ENCODE measurements at regions not wholly inside any gene's neighbourhood (a gene's known extent, or its start where the extent isn't known, plus 50 kb on each side); places are given as distances from the start of the nearest gene placed in this dataset.

GRCh38 chr4:36852856-36853255 lies 391.7 kb upstream of the NWD2 start:
- ChIA-PET POLR2A (ENCODE audit: unreplicated experiment) (no interaction called here), CTCF (no interaction called here)
- Histone ChIP-seq H3K27me3 (ENCODE audit: insufficient read depth, low read depth) (no peaks in the 10 kb centered on the region), H3K79me2 (ENCODE audit: low read depth) (no peaks in the 10 kb centered on the region), H3K9me3 (ENCODE audit: insufficient read depth, low read depth) (no peaks in the 10 kb centered on the region), H3K4me2 (no peak overlapping the region), H3F3A (ENCODE audit: insufficient read depth, low read depth) (no peaks in the 10 kb centered on the region), H3K36me3 (ENCODE audit: low read depth) (no peaks in the 10 kb centered on the region), H4K20me1 (ENCODE audit: insufficient read depth) (no peaks in the 10 kb centered on the region), H3K27ac (no peak overlapping the region), H3K4me1 (replicated peaks; ENCODE audit: insufficient read depth) (no peaks in the 10 kb centered on the region), H2AFZ (no peak overlapping the region), H3K4me3 (no peak overlapping the region), H3K9me2 (ENCODE audit: insufficient read depth) (no peaks in the 10 kb centered on the region; the same call in 1 of the 2 replicates)
- TF ChIP-seq, protein P1, sequence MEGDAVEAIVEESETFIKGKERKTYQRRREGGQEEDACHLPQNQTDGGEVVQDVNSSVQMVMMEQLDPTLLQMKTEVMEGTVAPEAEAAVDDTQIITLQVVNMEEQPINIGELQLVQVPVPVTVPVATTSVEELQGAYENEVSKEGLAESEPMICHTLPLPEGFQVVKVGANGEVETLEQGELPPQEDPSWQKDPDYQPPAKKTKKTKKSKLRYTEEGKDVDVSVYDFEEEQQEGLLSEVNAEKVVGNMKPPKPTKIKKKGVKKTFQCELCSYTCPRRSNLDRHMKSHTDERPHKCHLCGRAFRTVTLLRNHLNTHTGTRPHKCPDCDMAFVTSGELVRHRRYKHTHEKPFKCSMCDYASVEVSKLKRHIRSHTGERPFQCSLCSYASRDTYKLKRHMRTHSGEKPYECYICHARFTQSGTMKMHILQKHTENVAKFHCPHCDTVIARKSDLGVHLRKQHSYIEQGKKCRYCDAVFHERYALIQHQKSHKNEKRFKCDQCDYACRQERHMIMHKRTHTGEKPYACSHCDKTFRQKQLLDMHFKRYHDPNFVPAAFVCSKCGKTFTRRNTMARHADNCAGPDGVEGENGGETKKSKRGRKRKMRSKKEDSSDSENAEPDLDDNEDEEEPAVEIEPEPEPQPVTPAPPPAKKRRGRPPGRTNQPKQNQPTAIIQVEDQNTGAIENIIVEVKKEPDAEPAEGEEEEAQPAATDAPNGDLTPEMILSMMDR (conservative IDR thresholded peaks at IDR 0.05) = no peak
- TF ChIP-seq EZH2 (IDR thresholded peaks at IDR 0.05; ENCODE audit: low read depth) = no peak
- intact Hi-C loops (cut with micrococcal nuclease; ENCODE audit: unreplicated experiment) = no loop called here
- DNase-seq = no peak
- BruUV-seq (replicated peaks) = no TSS peak

GRCh38 chr4:36854554-36854953 lies 390.0 kb upstream of the NWD2 start:
- no TSS peak for BruUV-seq (replicated peaks)
- no peaks in the 10 kb centered on the region for H4K20me1 ChIP-seq (ENCODE audit: insufficient read depth)
- no peak overlapping the region for H3K27ac ChIP-seq
- no peak overlapping the region for H3K4me2 ChIP-seq
- H2AFZ ChIP-seq = no peak overlapping the region
- H3K4me3 ChIP-seq = no peak overlapping the region
- ChIA-PET POLR2A (ENCODE audit: unreplicated experiment) (no interaction called here), CTCF (no interaction called here)
- no peaks in the 10 kb centered on the region for H3K27me3 ChIP-seq (ENCODE audit: insufficient read depth, low read depth)
- H3K4me1 ChIP-seq (replicated peaks; ENCODE audit: insufficient read depth) = no peaks in the 10 kb centered on the region
- no peaks in the 10 kb centered on the region for H3K79me2 ChIP-seq (ENCODE audit: low read depth)
- DNase-seq = no peak
- H3K9me3 ChIP-seq (ENCODE audit: insufficient read depth, low read depth) = no peaks in the 10 kb centered on the region
- no peaks in the 10 kb centered on the region; the same call in 1 of the 2 replicates for H3K9me2 ChIP-seq (ENCODE audit: insufficient read depth)
- TF ChIP-seq EZH2 (IDR thresholded peaks at IDR 0.05; ENCODE audit: low read depth) = no peak
- TF ChIP-seq, protein P1 (conservative IDR thresholded peaks at IDR 0.05) = no peak
- no peaks in the 10 kb centered on the region for H3F3A ChIP-seq (ENCODE audit: insufficient read depth, low read depth)
- no peaks in the 10 kb centered on the region for H3K36me3 ChIP-seq (ENCODE audit: low read depth)
- intact Hi-C loops (cut with micrococcal nuclease; ENCODE audit: unreplicated experiment) = no loop called here

DNA sequence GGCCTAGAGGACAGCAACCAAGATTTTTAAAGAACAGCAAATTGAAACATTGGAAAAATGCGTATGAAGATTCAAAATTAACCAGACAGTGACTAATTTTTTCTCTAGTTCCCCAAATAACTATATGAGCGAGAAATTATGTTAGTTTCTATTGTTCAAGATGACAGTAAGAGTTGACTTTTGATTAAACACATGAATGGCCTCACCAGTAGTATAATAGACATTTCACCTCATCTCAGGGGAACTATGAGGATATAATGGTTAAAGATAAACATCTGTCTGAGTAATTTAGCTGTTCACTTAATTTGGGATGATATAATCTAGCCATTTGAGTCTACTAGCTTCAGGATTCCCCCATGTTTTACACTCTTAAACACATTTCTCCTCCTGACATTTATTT lies 380.9 kb upstream of the NWD2 start:
- TF ChIP-seq, protein P1 (conservative IDR thresholded peaks at IDR 0.05) = no peak
- no peak for TF ChIP-seq EZH2 (IDR thresholded peaks at IDR 0.05; ENCODE audit: low read depth)
- no peaks in the 10 kb centered on the region for H3K9me2 ChIP-seq (ENCODE audit: insufficient read depth)
- no peak overlapping the region for H3K4me2 ChIP-seq
- no peak overlapping the region for H3K27ac ChIP-seq
- H4K20me1 ChIP-seq (ENCODE audit: insufficient read depth) = no peaks in the 10 kb centered on the region
- no TSS peak for BruUV-seq (replicated peaks)
- ChIA-PET POLR2A (ENCODE audit: unreplicated experiment) (no interaction called here), CTCF (no interaction called here)
- H3K27me3 ChIP-seq (ENCODE audit: insufficient read depth, low read depth) = no peaks in the 10 kb centered on the region
- H3K9me3 ChIP-seq (ENCODE audit: insufficient read depth, low read depth) = 0 out of 2 replicates have a peak, but pooled peaks cover 2% of the 10 kb centered on the region
- no peak for DNase-seq
- H3K36me3 ChIP-seq (ENCODE audit: low read depth) = no peaks in the 10 kb centered on the region
- H3F3A ChIP-seq (ENCODE audit: insufficient read depth, low read depth) = no peaks in the 10 kb centered on the region
- no peaks in the 10 kb centered on the region for H3K79me2 ChIP-seq (ENCODE audit: low read depth)
- H3K4me3 ChIP-seq = no peak overlapping the region
- H2AFZ ChIP-seq = no peak overlapping the region
- intact Hi-C loops (cut with micrococcal nuclease; ENCODE audit: unreplicated experiment) = no loop called here
- no peaks in the 10 kb centered on the region for H3K4me1 ChIP-seq (replicated peaks; ENCODE audit: insufficient read depth)

Data from PC-9 (cell line).